C4-2B (cell line): ENCODE measurements at regions not wholly inside any gene's neighbourhood (a gene's known extent, or its start where the extent isn't known, plus 50 kb on each side); places are given as distances from the start of the nearest gene placed in this dataset.

Experiments used
- CTCF ChIP-seq: fragments of 450-650 bp; conservative IDR thresholded peaks from 2 replicates; pipeline ENCODE4 v1.5.1; 2017; ENCODE audit warnings: mild to moderate bottlenecking
- ZFX ChIP-seq: fragments of 450-650 bp; IDR thresholded peaks from 2 replicates; pipeline ENCODE4 v1.6.1; 2017

GRCh38 chr5:161150441-161150988 lies 298.5 kb upstream of the ATP10B start:
- TF ChIP-seq CTCF (no peak), ZFX (no peak)
